ENCODE measurements at regions not wholly inside any gene's neighbourhood (a gene's known extent, or its start where the extent isn't known, plus 50 kb on each side); places are given as distances from the start of the nearest gene placed in this dataset.

GRCh38 chr14:57943541-57943940 is 77.6 kb upstream of the SLC35F4 start:
- intact Hi-C loops (cut with micrococcal nuclease; ENCODE audit: unreplicated experiment): no loop called here
- ChIA-PET POLR2A (no interaction called here), CTCF (ENCODE audit: unreplicated experiment) (no interaction called here)
- BruUV-seq (replicated peaks): no TSS peak
- no peak overlapping the region for H2AFZ ChIP-seq (ENCODE audit: low read length)
- DNase-seq (ENCODE audit: low spot score): no peak
- no peaks in the 10 kb centered on the region for H3K9me3 ChIP-seq (ENCODE audit: low read length)
- no peaks in the 10 kb centered on the region for H4K20me1 ChIP-seq (ENCODE audit: insufficient read depth, low read length)
- no peak overlapping the region for H3K27ac ChIP-seq (ENCODE audit: low read depth, low read length, poor library complexity, severe bottlenecking)
- H3K4me1 ChIP-seq (ENCODE audit: insufficient read depth, low read length, poor library complexity, severe bottlenecking): no peaks in the 10 kb centered on the region
- H3K4me3 ChIP-seq (ENCODE audit: low read depth, low read length, poor library complexity, severe bottlenecking): no peak overlapping the region
- no peak overlapping the region for H3K4me2 ChIP-seq (ENCODE audit: low read length)
- H3K79me2 ChIP-seq (ENCODE audit: insufficient read depth, low read depth, low read length): no peaks in the 10 kb centered on the region
- H3K9me2 ChIP-seq (ENCODE audit: insufficient read depth, low read length): no peaks in the 10 kb centered on the region
- TF ChIP-seq CTCF (conservative IDR thresholded peaks at IDR 0.05; ENCODE audit: low read length) (no peak), EZH2phosphoT487 (IDR thresholded peaks at IDR 0.05; ENCODE audit: borderline replicate concordance, low read depth, low read length) (no peak)
- H3K36me3 ChIP-seq (ENCODE audit: insufficient read depth, low read length): no peaks in the 10 kb centered on the region

GRCh38 chr14:57943038-57943437 is 77.1 kb upstream of the SLC35F4 start:
- H3K79me2 ChIP-seq (ENCODE audit: insufficient read depth, low read depth, low read length): no peaks in the 10 kb centered on the region
- no peak overlapping the region for H2AFZ ChIP-seq (ENCODE audit: low read length)
- H3K9me3 ChIP-seq (ENCODE audit: low read length): no peaks in the 10 kb centered on the region
- no peak overlapping the region for H3K4me2 ChIP-seq (ENCODE audit: low read length)
- no peaks in the 10 kb centered on the region for H4K20me1 ChIP-seq (ENCODE audit: insufficient read depth, low read length)
- no peak for DNase-seq (ENCODE audit: low spot score)
- no peak overlapping the region for H3K27ac ChIP-seq (ENCODE audit: low read depth, low read length, poor library complexity, severe bottlenecking)
- H3K4me3 ChIP-seq (ENCODE audit: low read depth, low read length, poor library complexity, severe bottlenecking): no peak overlapping the region
- TF ChIP-seq CTCF (conservative IDR thresholded peaks at IDR 0.05; ENCODE audit: low read length): no peak
- TF ChIP-seq EZH2phosphoT487 (IDR thresholded peaks at IDR 0.05; ENCODE audit: borderline replicate concordance, low read depth, low read length): no peak
- CTCF ChIA-PET (ENCODE audit: unreplicated experiment): no interaction called here
- H3K9me2 ChIP-seq (ENCODE audit: insufficient read depth, low read length): no peaks in the 10 kb centered on the region
- no peaks in the 10 kb centered on the region for H3K4me1 ChIP-seq (ENCODE audit: insufficient read depth, low read length, poor library complexity, severe bottlenecking)
- POLR2A ChIA-PET: no interaction called here
- intact Hi-C loops (cut with micrococcal nuclease; ENCODE audit: unreplicated experiment): no loop called here
- BruUV-seq (replicated peaks): no TSS peak
- no peaks in the 10 kb centered on the region for H3K36me3 ChIP-seq (ENCODE audit: insufficient read depth, low read length)

- no TSS peak for BruUV-seq (replicated peaks)
- Histone ChIP-seq H3K4me1 (ENCODE audit: insufficient read depth, low read length, poor library complexity, severe bottlenecking) (no peaks in the 10 kb centered on the region), H3K36me3 (ENCODE audit: insufficient read depth, low read length) (no peaks in the 10 kb centered on the region), H3K9me2 (ENCODE audit: insufficient read depth, low read length) (no peaks in the 10 kb centered on the region), H3K27ac (ENCODE audit: low read depth, low read length, poor library complexity, severe bottlenecking) (no peak overlapping the region), H3K4me3 (ENCODE audit: low read depth, low read length, poor library complexity, severe bottlenecking) (no peak overlapping the region), H2AFZ (ENCODE audit: low read length) (no peak overlapping the region), H3K4me2 (ENCODE audit: low read length) (no peak overlapping the region), H3K9me3 (ENCODE audit: low read length) (no peaks in the 10 kb centered on the region), H4K20me1 (ENCODE audit: insufficient read depth, low read length) (no peaks in the 10 kb centered on the region), H3K79me2 (ENCODE audit: insufficient read depth, low read depth, low read length) (no peaks in the 10 kb centered on the region)
- DNase-seq (ENCODE audit: low spot score): no peak
- POLR2A ChIA-PET: no interaction called here
- no peak for TF ChIP-seq CTCF (conservative IDR thresholded peaks at IDR 0.05; ENCODE audit: low read length)
- CTCF ChIA-PET (ENCODE audit: unreplicated experiment): no interaction called here
- intact Hi-C loops (cut with micrococcal nuclease; ENCODE audit: unreplicated experiment): no loop called here
These were observed 73.2 kb upstream of the SLC35F4 start for GRCh38 chr14:57939084-57939483.
